Lower leg skin (tissue), 3 donors: ENCODE measurements at regions not wholly inside any gene's neighbourhood (a gene's known extent, or its start where the extent isn't known, plus 50 kb on each side); places are given as distances from the start of the nearest gene placed in this dataset.

Experiments
- POLR2A ChIP-seq, 2 donors: fragments of 450-650 bp; IDR thresholded peaks; one replicate each; pipeline ENCODE4 v1.6.1; 2016 to 2017; ENCODE audit warnings: antibody characterized with exemption in 2 of 2, mild to moderate bottlenecking in 1 of 2, moderate library complexity in 1 of 2
- TF ChIP-seq, protein P1 (sequence below), 3 donors: fragments of 450-650 bp; IDR thresholded peaks; one replicate each; pipeline ENCODE4 v1.5.1; 2016; ENCODE audit warnings: antibody characterized with exemption in 3 of 3, mild to moderate bottlenecking in 3 of 3, moderate library complexity in 2 of 3

DNA sequence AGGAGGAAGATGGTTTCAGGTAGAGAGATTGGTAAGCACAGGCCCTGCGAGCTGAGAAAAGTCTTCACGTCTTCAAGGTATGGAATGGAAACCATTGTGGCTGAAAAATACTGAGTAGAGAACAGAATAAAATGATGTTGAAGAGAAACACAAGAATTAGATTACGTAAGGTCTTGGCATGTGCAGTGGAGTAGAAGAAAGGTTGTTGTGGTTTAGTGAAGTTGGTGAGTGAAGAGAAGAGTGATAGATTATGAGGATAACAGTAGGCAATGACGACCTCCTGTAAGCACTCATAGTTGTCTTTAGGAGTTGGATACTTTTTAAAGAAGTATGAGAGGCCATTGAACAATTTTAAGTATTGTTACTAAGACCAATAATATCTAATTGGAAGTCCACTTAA lies 642.6 kb downstream of the PCDH7 start:
- TF ChIP-seq, protein P1, sequence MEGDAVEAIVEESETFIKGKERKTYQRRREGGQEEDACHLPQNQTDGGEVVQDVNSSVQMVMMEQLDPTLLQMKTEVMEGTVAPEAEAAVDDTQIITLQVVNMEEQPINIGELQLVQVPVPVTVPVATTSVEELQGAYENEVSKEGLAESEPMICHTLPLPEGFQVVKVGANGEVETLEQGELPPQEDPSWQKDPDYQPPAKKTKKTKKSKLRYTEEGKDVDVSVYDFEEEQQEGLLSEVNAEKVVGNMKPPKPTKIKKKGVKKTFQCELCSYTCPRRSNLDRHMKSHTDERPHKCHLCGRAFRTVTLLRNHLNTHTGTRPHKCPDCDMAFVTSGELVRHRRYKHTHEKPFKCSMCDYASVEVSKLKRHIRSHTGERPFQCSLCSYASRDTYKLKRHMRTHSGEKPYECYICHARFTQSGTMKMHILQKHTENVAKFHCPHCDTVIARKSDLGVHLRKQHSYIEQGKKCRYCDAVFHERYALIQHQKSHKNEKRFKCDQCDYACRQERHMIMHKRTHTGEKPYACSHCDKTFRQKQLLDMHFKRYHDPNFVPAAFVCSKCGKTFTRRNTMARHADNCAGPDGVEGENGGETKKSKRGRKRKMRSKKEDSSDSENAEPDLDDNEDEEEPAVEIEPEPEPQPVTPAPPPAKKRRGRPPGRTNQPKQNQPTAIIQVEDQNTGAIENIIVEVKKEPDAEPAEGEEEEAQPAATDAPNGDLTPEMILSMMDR (IDR thresholded peaks at IDR 0.05) = no peak
- no peak for TF ChIP-seq POLR2A (IDR thresholded peaks at IDR 0.05)
